OCI-LY7 (cell line): ENCODE measurements at regions not wholly inside any gene's neighbourhood (a gene's known extent, or its start where the extent isn't known, plus 50 kb on each side); places are given as distances from the start of the nearest gene placed in this dataset.

Experiments
- BruUV-seq: library from RNA; stranded (reverse); fragments of 400-500 nt; replicated peaks from 2 replicates; lab custom pipeline; 2021; lab: Mats Ljungman, UMichigan
- CTCF ChIA-PET: fragments of 300-600 bp; sonication (Branson Sonifier 250); formaldehyde crosslinking; loops from one replicate; lab custom pipeline; 2022; ENCODE audit warnings: antibody characterized with exemption; ENCODE audit not compliant: unreplicated experiment; lab: Charles Lee
- POLR2A ChIA-PET: fragments of 300-600 bp; sonication (Branson Sonifier 250); formaldehyde crosslinking; loops from one replicate; lab custom pipeline; 2022; ENCODE audit warnings: antibody characterized with exemption; lab: Charles Lee
- DNase-seq: peaks from one replicate; pipeline ENCODE4 v3.0.0-alpha.2; 2015; ENCODE audit warnings: low spot score
- H2AFZ ChIP-seq: fragments of 200-600 bp; sonication (generic), shearing (Covaris generic); 2 replicates; pipeline ENCODE4 v1.6.1; 2014; ENCODE audit warnings: mild to moderate bottlenecking, antibody characterized with exemption, low read length, moderate library complexity
- H3K27ac ChIP-seq: fragments of 200-600 bp; sonication (generic); 2 replicates; pipeline ENCODE4 v1.5.1; 2014; ENCODE audit warnings: mixed run types, low read depth, mild to moderate bottlenecking, moderate library complexity, low read length, inconsistent platforms; ENCODE audit not compliant: poor library complexity, severe bottlenecking
- H3K36me3 ChIP-seq: fragments of 200-600 bp; sonication (generic); 2 replicates; pipeline ENCODE4 v1.6.1; 2014; ENCODE audit warnings: mild to moderate bottlenecking, antibody characterized with exemption, low read length, moderate library complexity, mixed read lengths; ENCODE audit not compliant: insufficient read depth
- H3K4me1 ChIP-seq: fragments of 200-600 bp; sonication (generic); 2 replicates; pipeline ENCODE4 v1.5.1; 2014; ENCODE audit warnings: mild to moderate bottlenecking, low read length; ENCODE audit not compliant: insufficient read depth, poor library complexity, severe bottlenecking
- H3K4me2 ChIP-seq: fragments of 200-600 bp; sonication (generic); 2 replicates; pipeline ENCODE4 v1.6.1; 2014; ENCODE audit warnings: mild to moderate bottlenecking, low read length
- H3K4me3 ChIP-seq: fragments of 200-600 bp; sonication (generic); 2 replicates; pipeline ENCODE4 v1.5.1; 2014; ENCODE audit warnings: mild to moderate bottlenecking, low read depth, low read length; ENCODE audit not compliant: poor library complexity, severe bottlenecking
- H3K79me2 ChIP-seq: fragments of 200-600 bp; sonication (generic); 2 replicates; pipeline ENCODE4 v1.6.1; 2016; ENCODE audit warnings: low read depth, mild to moderate bottlenecking, low read length, moderate library complexity, mixed read lengths; ENCODE audit not compliant: insufficient read depth
- H3K9me2 ChIP-seq: fragments of 200-600 bp; sonication (generic); 2 replicates; pipeline ENCODE4 v1.6.1; 2016; ENCODE audit warnings: mild to moderate bottlenecking, low read length, mixed read lengths; ENCODE audit not compliant: insufficient read depth
- H3K9me3 ChIP-seq: fragments of 200-600 bp; sonication (generic); 2 replicates; pipeline ENCODE4 v1.6.1; 2014; ENCODE audit warnings: mild to moderate bottlenecking, mixed run types, low read length, mixed read lengths
- H4K20me1 ChIP-seq: fragments of 200-600 bp; sonication (generic); 2 replicates; pipeline ENCODE4 v1.6.1; 2014; ENCODE audit warnings: mild to moderate bottlenecking, antibody characterized with exemption, low read length, moderate library complexity, mixed read lengths; ENCODE audit not compliant: insufficient read depth
- EZH2phosphoT487 ChIP-seq: fragments of 200-600 bp; sonication (generic); IDR thresholded peaks from 2 replicates; pipeline ENCODE4 v1.6.1; 2018; ENCODE audit warnings: low read depth, borderline replicate concordance, mild to moderate bottlenecking, mixed run types, antibody characterized with exemption, low read length, moderate library complexity, mixed read lengths
- intact Hi-C: fragments of 100-400 bp; cut with micrococcal nuclease; formaldehyde crosslinking; loops from one replicate; pipeline ENCODE4 v1.10.0; 2022; ENCODE audit not compliant: unreplicated experiment
- TF ChIP-seq, protein P1 (sequence below): fragments of 200-600 bp; sonication (generic); conservative IDR thresholded peaks from 2 replicates; pipeline ENCODE4 v1.5.1; 2014; ENCODE audit warnings: mild to moderate bottlenecking, antibody characterized with exemption, low read length, moderate library complexity, mixed read lengths

DNA sequence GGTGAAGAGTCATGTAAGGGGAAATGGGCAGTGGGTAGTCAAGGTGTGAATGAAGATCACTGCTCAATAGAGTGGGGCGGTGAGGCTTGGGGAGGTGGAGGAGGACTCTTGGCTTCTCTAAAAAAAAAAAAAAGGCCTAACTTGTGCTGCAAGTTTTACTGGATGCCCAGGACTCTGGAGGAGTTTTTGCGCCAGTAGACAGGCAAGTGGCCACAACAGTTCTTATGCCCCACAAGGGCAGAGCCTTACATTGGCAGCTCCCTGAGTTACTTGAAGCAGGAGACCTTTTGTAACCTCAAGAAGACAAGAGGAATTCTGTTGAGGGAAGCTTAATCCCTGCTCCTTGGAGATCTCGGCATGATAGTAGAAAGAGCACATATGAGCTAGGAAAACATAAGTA, 54.9 kb upstream of the PPP2R5A start:
- H3K79me2 ChIP-seq, result no peaks in the 10 kb centered on the region
- CTCF ChIA-PET, result no interaction called here
- intact Hi-C loops, result no loop called here
- BruUV-seq, result no TSS peak
- no peak overlapping the region for H3K4me2 ChIP-seq
- no peaks in the 10 kb centered on the region for H4K20me1 ChIP-seq
- H3K9me2 ChIP-seq, result no peaks in the 10 kb centered on the region
- no peak overlapping the region for H3K4me3 ChIP-seq
- H3K4me1 ChIP-seq, result no peaks in the 10 kb centered on the region
- no peak for TF ChIP-seq EZH2phosphoT487
- TF ChIP-seq, protein P1, sequence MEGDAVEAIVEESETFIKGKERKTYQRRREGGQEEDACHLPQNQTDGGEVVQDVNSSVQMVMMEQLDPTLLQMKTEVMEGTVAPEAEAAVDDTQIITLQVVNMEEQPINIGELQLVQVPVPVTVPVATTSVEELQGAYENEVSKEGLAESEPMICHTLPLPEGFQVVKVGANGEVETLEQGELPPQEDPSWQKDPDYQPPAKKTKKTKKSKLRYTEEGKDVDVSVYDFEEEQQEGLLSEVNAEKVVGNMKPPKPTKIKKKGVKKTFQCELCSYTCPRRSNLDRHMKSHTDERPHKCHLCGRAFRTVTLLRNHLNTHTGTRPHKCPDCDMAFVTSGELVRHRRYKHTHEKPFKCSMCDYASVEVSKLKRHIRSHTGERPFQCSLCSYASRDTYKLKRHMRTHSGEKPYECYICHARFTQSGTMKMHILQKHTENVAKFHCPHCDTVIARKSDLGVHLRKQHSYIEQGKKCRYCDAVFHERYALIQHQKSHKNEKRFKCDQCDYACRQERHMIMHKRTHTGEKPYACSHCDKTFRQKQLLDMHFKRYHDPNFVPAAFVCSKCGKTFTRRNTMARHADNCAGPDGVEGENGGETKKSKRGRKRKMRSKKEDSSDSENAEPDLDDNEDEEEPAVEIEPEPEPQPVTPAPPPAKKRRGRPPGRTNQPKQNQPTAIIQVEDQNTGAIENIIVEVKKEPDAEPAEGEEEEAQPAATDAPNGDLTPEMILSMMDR, result no peak
- no peaks in the 10 kb centered on the region for H3K36me3 ChIP-seq
- H2AFZ ChIP-seq, result no peak overlapping the region
- no peaks in the 10 kb centered on the region for H3K9me3 ChIP-seq
- DNase-seq, result no peak
- POLR2A ChIA-PET, result no interaction called here
- H3K27ac ChIP-seq, result no peak overlapping the region

DNA sequence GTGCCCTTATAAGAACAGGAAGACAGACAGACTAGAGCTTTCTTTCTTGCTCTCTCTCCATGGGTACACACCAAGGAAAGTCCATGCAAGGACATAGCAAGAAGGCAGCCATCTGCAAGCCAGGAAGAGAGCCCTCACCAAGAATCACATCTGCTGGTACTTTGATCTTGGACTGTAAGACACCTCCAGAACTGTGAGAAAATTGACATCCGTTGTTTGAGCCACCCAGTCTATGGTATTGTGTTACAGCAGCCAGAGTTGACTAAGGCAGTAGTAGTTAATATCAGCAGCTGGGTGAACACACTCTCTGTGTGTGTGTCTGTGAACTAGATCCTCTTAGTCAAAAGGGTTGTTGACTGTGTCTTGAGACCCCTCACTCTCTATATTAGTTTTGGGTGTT, 53.8 kb upstream of the PPP2R5A start:
- Histone ChIP-seq H3K79me2 (no peaks in the 10 kb centered on the region), H3K4me3 (no peak overlapping the region), H3K9me3 (no peaks in the 10 kb centered on the region), H4K20me1 (no peaks in the 10 kb centered on the region), H3K4me2 (no peak overlapping the region), H2AFZ (no peak overlapping the region), H3K9me2 (no peaks in the 10 kb centered on the region), H3K36me3 (no peaks in the 10 kb centered on the region), H3K27ac (no peak overlapping the region), H3K4me1 (no peaks in the 10 kb centered on the region)
- no peak for TF ChIP-seq EZH2phosphoT487
- TF ChIP-seq, protein P1, result no peak
- intact Hi-C loops, result no loop called here
- no TSS peak for BruUV-seq
- ChIA-PET POLR2A (no interaction called here), CTCF (interaction anchor here (0.8 kb wide), 1 partner anchor 13 kb away, joined by 3 read pairs; no protein-coding TSS in a partner anchor)
- DNase-seq, result no peak

DNA sequence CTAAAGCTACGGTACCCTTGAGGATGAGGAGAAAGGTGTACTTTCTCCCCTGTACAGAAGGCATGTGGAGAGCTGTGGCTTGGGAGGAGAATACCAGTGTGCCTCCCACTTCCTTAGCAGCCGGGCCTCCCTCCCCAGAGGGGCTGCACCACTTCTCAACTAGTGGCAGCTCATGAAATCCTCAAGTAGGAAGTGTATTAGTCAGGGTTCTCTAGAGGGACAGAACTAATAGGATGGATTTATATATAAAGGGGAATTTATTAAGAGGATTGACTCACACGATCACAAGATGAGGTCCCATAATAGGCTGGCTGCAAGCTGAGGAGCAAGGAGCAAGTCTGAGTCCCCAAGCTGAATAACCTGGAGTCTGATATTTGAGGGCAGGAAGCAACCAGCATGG, 53.1 kb upstream of the PPP2R5A start:
- CTCF ChIA-PET, result interaction anchor here (0.8 kb wide), 1 partner anchor 13 kb away, joined by 3 read pairs; no protein-coding TSS in a partner anchor
- no peak overlapping the region for H3K27ac ChIP-seq
- H3K4me2 ChIP-seq, result no peak overlapping the region
- no peak for DNase-seq
- no peaks in the 10 kb centered on the region for H3K9me2 ChIP-seq
- H2AFZ ChIP-seq, result no peak overlapping the region
- no peaks in the 10 kb centered on the region for H3K9me3 ChIP-seq
- no peaks in the 10 kb centered on the region for H3K4me1 ChIP-seq
- TF ChIP-seq EZH2phosphoT487, result no peak
- TF ChIP-seq, protein P1, result no peak
- BruUV-seq, result no TSS peak
- H3K79me2 ChIP-seq, result no peaks in the 10 kb centered on the region
- intact Hi-C loops, result no loop called here
- no peak overlapping the region for H3K4me3 ChIP-seq
- H3K36me3 ChIP-seq, result no peaks in the 10 kb centered on the region
- POLR2A ChIA-PET, result interaction anchor here (0.6 kb wide), 2 partner anchors 9 to 1203 kb away, joined by 3 to 4 read pairs; no protein-coding TSS in a partner anchor
- no peaks in the 10 kb centered on the region for H4K20me1 ChIP-seq
